Epithelial cell of esophagus (primary cell): ENCODE measurements at regions not wholly inside any gene's neighbourhood (a gene's known extent, or its start where the extent isn't known, plus 50 kb on each side); places are given as distances from the start of the nearest gene placed in this dataset.

ENCODE experiments used
- DNase-seq: peaks from one replicate; pipeline ENCODE4 v3.0.0; 2010; ENCODE audit warnings: low read depth
- H3K4me3 ChIP-seq: 2 replicates; pipeline ENCODE4 v1.5.1; 2011; ENCODE audit warnings: mild to moderate bottlenecking, low read length, control low read depth
- TF ChIP-seq, protein P1 (sequence below): IDR thresholded peaks from 2 replicates; pipeline ENCODE4 v1.5.1; 2011; ENCODE audit warnings: low read depth, mild to moderate bottlenecking, low read length, control low read depth, inconsistent platforms; ENCODE audit not compliant: insufficient read depth; ENCODE audit errors: missing control alignments

DNA sequence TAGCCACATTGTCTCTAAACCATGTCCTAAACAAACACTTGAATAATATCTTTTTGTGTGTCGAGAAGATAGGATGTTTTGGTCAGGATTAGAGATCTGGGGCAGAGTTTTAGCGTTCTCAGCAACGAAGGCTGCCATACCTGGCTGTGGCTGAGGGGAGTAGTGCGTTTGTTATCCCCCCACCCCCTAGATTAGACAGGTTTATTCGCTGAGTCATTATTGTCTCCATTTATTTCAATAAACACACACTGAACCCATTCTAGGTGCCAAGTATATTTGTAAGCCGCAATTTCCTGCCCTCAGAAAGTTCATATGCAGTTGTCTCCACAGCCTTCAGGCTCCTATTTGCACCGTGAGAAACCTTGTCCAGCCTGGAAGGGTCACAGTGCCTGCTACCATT is 1684.8 kb upstream of the TENM3 start:
- H3K4me3 ChIP-seq, result no peak overlapping the region
- no peak for DNase-seq
- TF ChIP-seq, protein P1, sequence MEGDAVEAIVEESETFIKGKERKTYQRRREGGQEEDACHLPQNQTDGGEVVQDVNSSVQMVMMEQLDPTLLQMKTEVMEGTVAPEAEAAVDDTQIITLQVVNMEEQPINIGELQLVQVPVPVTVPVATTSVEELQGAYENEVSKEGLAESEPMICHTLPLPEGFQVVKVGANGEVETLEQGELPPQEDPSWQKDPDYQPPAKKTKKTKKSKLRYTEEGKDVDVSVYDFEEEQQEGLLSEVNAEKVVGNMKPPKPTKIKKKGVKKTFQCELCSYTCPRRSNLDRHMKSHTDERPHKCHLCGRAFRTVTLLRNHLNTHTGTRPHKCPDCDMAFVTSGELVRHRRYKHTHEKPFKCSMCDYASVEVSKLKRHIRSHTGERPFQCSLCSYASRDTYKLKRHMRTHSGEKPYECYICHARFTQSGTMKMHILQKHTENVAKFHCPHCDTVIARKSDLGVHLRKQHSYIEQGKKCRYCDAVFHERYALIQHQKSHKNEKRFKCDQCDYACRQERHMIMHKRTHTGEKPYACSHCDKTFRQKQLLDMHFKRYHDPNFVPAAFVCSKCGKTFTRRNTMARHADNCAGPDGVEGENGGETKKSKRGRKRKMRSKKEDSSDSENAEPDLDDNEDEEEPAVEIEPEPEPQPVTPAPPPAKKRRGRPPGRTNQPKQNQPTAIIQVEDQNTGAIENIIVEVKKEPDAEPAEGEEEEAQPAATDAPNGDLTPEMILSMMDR, result no peak

DNA sequence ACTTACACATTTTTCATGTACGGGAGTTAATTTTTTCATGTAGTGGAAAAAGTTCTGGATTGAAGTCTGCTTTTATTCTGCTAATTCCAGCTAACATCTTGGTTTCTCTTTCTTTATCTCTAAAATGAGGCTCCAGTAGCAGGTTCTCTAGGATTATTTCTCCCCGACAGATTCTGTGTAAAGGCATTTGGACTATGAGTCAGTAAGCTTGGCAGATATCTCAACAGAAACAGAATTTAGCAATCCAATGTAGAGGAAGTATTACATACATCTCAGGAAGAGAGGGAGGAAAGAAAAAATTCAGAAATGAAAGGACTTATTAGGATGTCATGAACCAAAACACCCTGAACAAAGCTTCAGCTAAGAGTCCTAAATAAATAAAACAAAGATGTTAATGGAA is 1682.3 kb upstream of the TENM3 start:
- peak; percentile 42 for DNase-seq
- TF ChIP-seq, protein P1, result no peak
- H3K4me3 ChIP-seq, result no peak overlapping the region

DNA sequence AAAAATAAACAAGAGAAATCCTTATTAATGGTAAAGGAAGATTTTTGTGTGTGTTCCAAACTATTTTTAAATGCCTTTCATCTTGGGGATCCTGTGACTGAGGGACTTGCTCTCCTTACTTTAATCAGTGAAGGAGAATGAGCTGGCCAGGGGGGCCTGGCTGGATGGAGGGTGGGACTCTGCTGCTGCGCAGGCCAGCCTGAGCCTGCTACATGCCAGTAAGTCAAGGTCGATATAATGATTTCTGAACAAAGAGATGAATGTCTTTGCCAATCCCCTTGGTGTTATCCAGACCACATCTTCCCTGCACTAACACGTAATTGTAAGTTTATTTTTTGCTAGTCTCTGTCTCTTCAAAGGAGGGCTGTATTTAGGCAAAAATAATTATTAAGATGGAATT is 1679.2 kb upstream of the TENM3 start:
- no peak for DNase-seq
- H3K4me3 ChIP-seq, result no peak overlapping the region
- TF ChIP-seq, protein P1, result no peak

DNA sequence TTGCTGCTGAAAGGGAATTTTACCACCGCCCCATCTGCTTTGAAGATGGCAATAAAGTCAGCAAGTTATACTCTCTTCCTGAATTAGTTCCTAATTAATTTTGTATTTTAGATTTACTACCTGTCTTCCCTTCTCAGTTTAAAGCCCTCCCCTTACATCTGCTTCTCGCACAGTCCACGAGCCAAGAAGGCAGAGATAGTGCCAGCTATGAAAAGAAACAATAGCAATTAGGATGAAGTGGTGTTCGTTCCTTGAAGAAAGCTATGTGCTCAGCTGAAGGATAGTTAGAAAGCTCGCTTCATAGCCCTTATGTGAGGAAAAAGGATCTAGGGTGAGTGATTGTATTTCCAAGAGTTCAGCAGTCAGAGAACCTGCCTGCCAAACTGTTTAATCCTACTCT is 1678.8 kb upstream of the TENM3 start:
- DNase-seq, result no peak
- TF ChIP-seq, protein P1, result no peak
- no peak overlapping the region for H3K4me3 ChIP-seq

DNA sequence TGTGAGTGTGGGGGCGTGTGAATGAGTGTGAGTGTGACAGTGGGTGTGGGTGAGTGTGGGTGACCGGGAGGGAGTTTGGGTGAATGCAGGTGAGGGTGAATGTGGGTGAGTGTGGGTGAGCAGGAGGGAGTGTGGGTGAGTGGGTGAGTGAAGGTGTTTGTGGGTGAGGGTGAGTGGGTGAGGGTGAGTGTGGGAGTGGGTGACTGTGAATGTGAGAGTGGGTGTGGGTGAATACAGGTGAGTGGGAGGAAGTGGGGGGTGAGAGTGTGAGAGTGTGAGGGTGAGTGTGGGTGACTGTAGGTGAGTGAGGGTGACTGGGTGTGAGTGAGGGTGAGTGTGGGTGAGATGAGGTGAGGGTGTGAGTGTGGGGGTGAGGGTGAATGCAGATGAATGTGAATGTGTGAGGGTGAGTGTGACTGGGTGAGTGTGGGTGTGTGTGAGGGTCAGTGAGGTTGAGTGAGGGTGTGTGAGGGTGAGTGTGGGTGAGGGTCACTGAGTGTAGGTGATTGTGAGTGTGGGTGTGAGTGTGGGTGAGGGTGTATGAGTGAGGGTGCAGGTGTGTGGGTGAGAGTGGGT is 1677.3 kb upstream of the TENM3 start:
- TF ChIP-seq, protein P1, result no peak
- DNase-seq, result no peak
- H3K4me3 ChIP-seq, result no peak overlapping the region

DNA sequence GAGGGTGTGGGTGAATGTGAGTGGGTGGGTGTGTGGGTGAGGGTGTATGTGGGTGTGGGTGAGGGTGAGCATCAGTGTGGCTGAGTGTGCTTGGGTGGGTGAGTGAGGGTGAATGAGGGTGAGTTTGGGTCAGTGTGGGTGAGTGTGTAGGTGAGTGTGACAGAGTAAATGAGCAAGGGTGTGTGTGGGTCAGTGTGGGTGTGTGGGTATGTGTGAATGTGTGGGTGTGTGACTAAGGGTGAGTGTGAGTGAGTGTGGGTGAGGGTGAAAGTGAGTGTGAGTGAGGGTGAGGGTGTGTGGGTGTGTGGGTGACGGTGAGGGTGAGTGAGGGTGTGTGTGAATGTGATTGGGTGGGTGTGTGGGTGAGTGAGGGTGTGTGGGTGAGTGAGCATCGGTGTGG is 1676.7 kb upstream of the TENM3 start:
- TF ChIP-seq, protein P1, result no peak
- H3K4me3 ChIP-seq, result no peak overlapping the region
- no peak for DNase-seq

DNA sequence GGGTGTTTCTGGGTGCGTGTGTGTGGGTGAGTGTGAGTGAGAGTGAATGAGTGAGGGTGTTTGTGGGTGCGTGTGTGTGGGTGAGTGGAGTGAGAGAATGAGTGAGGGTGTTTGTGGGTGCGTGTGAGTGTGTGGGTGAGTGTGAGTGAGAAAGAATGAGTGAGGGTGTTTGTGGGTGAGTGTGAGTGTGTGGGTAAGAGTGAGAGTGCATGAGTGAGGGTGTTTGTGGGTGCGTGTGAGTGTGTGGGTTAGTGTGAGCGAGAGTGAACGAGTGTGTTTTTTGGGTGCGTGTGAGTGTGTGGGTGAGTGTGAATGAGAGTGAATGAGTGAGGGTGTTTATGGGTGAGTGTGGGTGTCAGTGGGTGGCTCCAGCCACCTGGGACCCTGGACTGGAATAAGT is 1676.1 kb upstream of the TENM3 start:
- H3K4me3 ChIP-seq, result no peak overlapping the region
- TF ChIP-seq, protein P1, result no peak
- no peak for DNase-seq
